ENCODE measurements at regions not wholly inside any gene's neighbourhood (a gene's known extent, or its start where the extent isn't known, plus 50 kb on each side); places are given as distances from the start of the nearest gene placed in this dataset.

DNA sequence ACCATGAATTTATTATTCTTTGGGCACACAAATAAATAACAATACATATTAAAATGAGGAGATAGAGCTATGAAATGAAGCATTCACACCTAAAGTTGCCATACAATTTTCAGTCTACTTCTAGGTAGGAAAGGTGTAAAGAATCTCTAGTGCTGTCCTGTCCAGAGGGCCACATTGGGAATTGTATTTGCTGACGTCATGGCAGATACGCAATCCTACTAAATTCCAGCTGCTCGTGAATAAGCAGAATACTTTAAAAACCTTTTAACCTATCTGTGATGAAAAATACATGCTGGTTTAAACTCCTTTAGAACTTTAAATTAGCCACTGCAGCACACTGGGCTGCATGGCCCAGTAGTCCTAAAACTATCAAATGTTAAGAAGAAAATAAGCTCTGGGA is 236.1 kb downstream of the FSCB start:
- no peaks in the 10 kb centered on the region for H3K36me3 ChIP-seq (ENCODE audit: control insufficient read depth in 2 of 2, insufficient read depth in 1 of 2, low read length in 2 of 2)
- POLR2A ChIA-PET, result no interaction called here
- TF ChIP-seq BCL11B (tag by site-specific recombination; IDR thresholded peaks at IDR 0.05; ENCODE audit: low read depth) (no peak), ZNF16 (tag by site-specific recombination; IDR thresholded peaks at IDR 0.05; ENCODE audit: low read depth) (no peak), ZNF548 (tag by site-specific recombination; IDR thresholded peaks at IDR 0.05) (no peak), ZNF121 (tag by site-specific recombination; IDR thresholded peaks at IDR 0.05) (no peak), GLIS2 (tag by site-specific recombination; IDR thresholded peaks at IDR 0.05) (no peak), ZNF223 (tag by site-specific recombination; IDR thresholded peaks at IDR 0.05) (no peak), ZNF350 (tag by site-specific recombination; IDR thresholded peaks at IDR 0.05) (no peak), ZNF155 (tag by site-specific recombination; IDR thresholded peaks at IDR 0.05) (no peak), ZNF624 (tag by site-specific recombination; IDR thresholded peaks at IDR 0.05) (no peak), ZNF112 (tag by site-specific recombination; IDR thresholded peaks at IDR 0.05) (no peak)
- TF ChIP-seq, protein P1, sequence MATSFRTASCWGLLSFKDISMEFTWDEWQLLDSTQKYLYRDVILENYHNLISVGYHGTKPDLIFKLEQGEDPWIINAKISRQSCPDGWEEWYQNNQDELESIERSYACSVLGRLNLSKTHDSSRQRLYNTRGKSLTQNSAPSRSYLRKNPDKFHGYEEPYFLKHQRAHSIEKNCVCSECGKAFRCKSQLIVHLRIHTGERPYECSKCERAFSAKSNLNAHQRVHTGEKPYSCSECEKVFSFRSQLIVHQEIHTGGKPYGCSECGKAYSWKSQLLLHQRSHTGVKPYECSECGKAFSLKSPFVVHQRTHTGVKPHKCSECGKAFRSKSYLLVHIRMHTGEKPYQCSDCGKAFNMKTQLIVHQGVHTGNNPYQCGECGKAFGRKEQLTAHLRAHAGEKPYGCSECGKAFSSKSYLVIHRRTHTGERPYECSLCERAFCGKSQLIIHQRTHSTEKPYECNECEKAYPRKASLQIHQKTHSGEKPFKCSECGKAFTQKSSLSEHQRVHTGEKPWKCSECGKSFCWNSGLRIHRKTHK (tag by site-specific recombination; IDR thresholded peaks at IDR 0.05), result no peak
- no peak overlapping the region for H3K27ac ChIP-seq (ENCODE audit: extremely low read depth, low read depth, low read length)
- no peaks in the 10 kb centered on the region for H3K9me3 ChIP-seq (ENCODE audit: control insufficient read depth, insufficient read depth, low read depth, low read length)
- H3K4me3 ChIP-seq (ENCODE audit: low read depth, low read length), result no peak overlapping the region
- no peaks in the 10 kb centered on the region for H3K4me1 ChIP-seq (ENCODE audit: control insufficient read depth, insufficient read depth, low read length)
- CTCF ChIA-PET, result no interaction called here

- Histone ChIP-seq H3K4me3 (ENCODE audit: low read depth, low read length) (no peak overlapping the region), H3K9me3 (ENCODE audit: control insufficient read depth, insufficient read depth, low read depth, low read length) (no peaks in the 10 kb centered on the region), H3K27ac (ENCODE audit: extremely low read depth, low read depth, low read length) (no peak overlapping the region), H3K36me3 (ENCODE audit: control insufficient read depth in 2 of 2, insufficient read depth in 1 of 2, low read length in 2 of 2) (no peaks in the 10 kb centered on the region), H3K4me1 (ENCODE audit: control insufficient read depth, insufficient read depth, low read length) (no peaks in the 10 kb centered on the region)
- CTCF ChIA-PET, result interaction anchor here (0.5 kb wide), 1 partner anchor 71 kb away, joined by 3 read pairs; no protein-coding TSS in a partner anchor
- TF ChIP-seq ZNF138 (tag by site-specific recombination; IDR thresholded peaks at IDR 0.05; ENCODE audit: borderline replicate concordance) (no peak), ZNF416 (tag by site-specific recombination; IDR thresholded peaks at IDR 0.05) (no peak), ZNF596 (tag by site-specific recombination; IDR thresholded peaks at IDR 0.05) (no peak), ZNF341 (tag by site-specific recombination; IDR thresholded peaks at IDR 0.05; ENCODE audit: low read depth) (no peak), SP7 (tag by site-specific recombination; IDR thresholded peaks at IDR 0.05) (no peak), ZFP41 (tag by site-specific recombination; IDR thresholded peaks at IDR 0.05; ENCODE audit: borderline replicate concordance) (no peak), ZNF280D (tag by site-specific recombination; IDR thresholded peaks at IDR 0.05) (no peak), SETDB1 (IDR thresholded peaks at IDR 0.05; ENCODE audit: insufficient read length, low read length) (no peak), ZNF391 (tag by site-specific recombination; IDR thresholded peaks at IDR 0.05; ENCODE audit: borderline replicate concordance, low read depth) (no peak), ZFHX2 (tag by site-specific recombination; conservative IDR thresholded peaks at IDR 0.05) (no peak)
- TF ChIP-seq, protein P2, sequence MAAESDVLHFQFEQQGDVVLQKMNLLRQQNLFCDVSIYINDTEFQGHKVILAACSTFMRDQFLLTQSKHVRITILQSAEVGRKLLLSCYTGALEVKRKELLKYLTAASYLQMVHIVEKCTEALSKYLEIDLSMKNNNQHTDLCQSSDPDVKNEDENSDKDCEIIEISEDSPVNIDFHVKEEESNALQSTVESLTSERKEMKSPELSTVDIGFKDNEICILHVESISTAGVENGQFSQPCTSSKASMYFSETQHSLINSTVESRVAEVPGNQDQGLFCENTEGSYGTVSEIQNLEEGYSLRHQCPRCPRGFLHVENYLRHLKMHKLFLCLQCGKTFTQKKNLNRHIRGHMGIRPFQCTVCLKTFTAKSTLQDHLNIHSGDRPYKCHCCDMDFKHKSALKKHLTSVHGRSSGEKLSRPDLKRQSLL (tag by site-specific recombination; IDR thresholded peaks at IDR 0.05), result no peak
- POLR2A ChIA-PET, result no interaction called here
These were observed 241.8 kb downstream of the FSCB start for GRCh38 chr14:44265246-44265645.

Data from HEK293 (cell line).